ENCODE measurements at regions not wholly inside any gene's neighbourhood (a gene's known extent, or its start where the extent isn't known, plus 50 kb on each side); places are given as distances from the start of the nearest gene placed in this dataset.

- no peak for TF ChIP-seq CTCF (IDR thresholded peaks at IDR 0.05)
- TF ChIP-seq POLR2AphosphoS5 (IDR thresholded peaks at IDR 0.05): no peak
Observed at GRCh38 chr1:162942916-162943559, 82.1 kb upstream of the CCDC190 start.
